IMR-90 (cell line): ENCODE measurements at regions not wholly inside any gene's neighbourhood (a gene's known extent, or its start where the extent isn't known, plus 50 kb on each side); places are given as distances from the start of the nearest gene placed in this dataset.

Experiments used
- ATAC-seq: fragments of 200-7000 bp; cut with Tn5 transposase; 2 replicates; pipeline ENCODE4 v1.9.1; 2020; ENCODE audit warnings: low read depth, mild to moderate bottlenecking, moderate library complexity
- BruUV-seq: library from RNA; stranded (reverse); fragments of 400-500 nt; replicated peaks from 2 replicates; lab custom pipeline; 2021; lab: Mats Ljungman, UMichigan
- CTCF ChIA-PET: fragments of 300-600 bp; formaldehyde crosslinking; extraction: SDS; loops from one replicate; lab custom pipeline; 2021; ENCODE audit warnings: antibody characterized with exemption; lab: Yijun Ruan, JAX
- POLR2A ChIA-PET: fragments of 300-600 bp; sonication (Branson Sonifier 250); formaldehyde crosslinking; loops from one replicate; lab custom pipeline; 2022; ENCODE audit warnings: antibody characterized with exemption; ENCODE audit not compliant: unreplicated experiment; lab: Charles Lee
- DNase-seq: peaks from one replicate; pipeline ENCODE4 v3.0.0; 2013
- H2AFZ ChIP-seq: replicated peaks from 2 replicates; pipeline ENCODE3; 2013; ENCODE audit warnings: low read length, mild to moderate bottlenecking; ENCODE audit not compliant: poor library complexity
- H2AK5ac ChIP-seq: 2 replicates; pipeline ENCODE4 v1.6.1; 2013; ENCODE audit warnings: low read depth, low read length, inconsistent platforms
- H2AK9ac ChIP-seq: replicated peaks from 2 replicates; pipeline ENCODE3; 2013; ENCODE audit warnings: mild to moderate bottlenecking, low read depth, low read length, moderate library complexity; ENCODE audit not compliant: poor library complexity
- H2BK120ac ChIP-seq: 2 replicates; pipeline ENCODE4 v1.6.1; 2013; ENCODE audit warnings: low read depth, low read length, inconsistent platforms
- H2BK15ac ChIP-seq: 3 replicates; pipeline ENCODE4 v1.6.1; 2013; ENCODE audit warnings: low read depth, low read length, inconsistent platforms
- H2BK20ac ChIP-seq: 2 replicates; pipeline ENCODE4 v1.6.1; 2013; ENCODE audit warnings: low read depth, mild to moderate bottlenecking, inconsistent platforms, low read length, moderate library complexity
- H2BK5ac ChIP-seq: 2 replicates; pipeline ENCODE4 v1.6.1; 2013; ENCODE audit warnings: mild to moderate bottlenecking, low read depth, low read length, inconsistent platforms; ENCODE audit not compliant: poor library complexity, severe bottlenecking
- H3K14ac ChIP-seq: replicated peaks from 2 replicates; pipeline ENCODE4 v1.6.1; 2013; ENCODE audit warnings: low read depth, low read length, inconsistent platforms
- H3K18ac ChIP-seq: 2 replicates; pipeline ENCODE4 v1.6.1; 2013; ENCODE audit warnings: low read depth, low read length, control low read depth
- H3K23ac ChIP-seq: 2 replicates; pipeline ENCODE4 v1.6.1; 2013; ENCODE audit warnings: low read depth, low read length, inconsistent platforms
- H3K27ac ChIP-seq: 2 replicates; pipeline ENCODE4 v1.5.1; 2013; ENCODE audit warnings: mild to moderate bottlenecking, control low read depth, low read length; ENCODE audit not compliant: insufficient read depth
- H3K27me3 ChIP-seq: 2 replicates; pipeline ENCODE4 v1.6.1; 2013; ENCODE audit warnings: low read length; ENCODE audit not compliant: control insufficient read depth, insufficient read depth
- H3K36me3 ChIP-seq: 2 replicates; pipeline ENCODE4 v1.6.1; 2013; ENCODE audit warnings: low read length, mixed read lengths; ENCODE audit not compliant: control insufficient read depth, insufficient read depth
- H3K4ac ChIP-seq: 2 replicates; pipeline ENCODE4 v1.6.1; 2013; ENCODE audit warnings: low read depth, low read length, inconsistent platforms
- H3K4me1 ChIP-seq: 2 replicates; pipeline ENCODE4 v1.6.1; 2013; ENCODE audit warnings: low read length, mixed read lengths; ENCODE audit not compliant: control insufficient read depth, insufficient read depth
- H3K4me2 ChIP-seq: 2 replicates; pipeline ENCODE4 v1.6.1; 2013; ENCODE audit warnings: low read depth, mild to moderate bottlenecking, control low read depth, low read length, moderate library complexity
- H3K4me3 ChIP-seq: 2 replicates; pipeline ENCODE4 v1.5.1; 2013; ENCODE audit warnings: low read depth, mild to moderate bottlenecking, control low read depth, low read length, moderate library complexity; ENCODE audit not compliant: insufficient read depth
- H3K56ac ChIP-seq: 2 replicates; pipeline ENCODE4 v1.6.1; 2013; ENCODE audit warnings: low read length, inconsistent platforms; ENCODE audit not compliant: insufficient read depth; ENCODE audit errors: extremely low read depth
- H3K79me1 ChIP-seq, 2 experiments: 2 replicates each; pipeline ENCODE4 v1.6.1; 2013; ENCODE audit warnings: low read length in 2 of 2, inconsistent platforms in 1 of 2, low read depth in 1 of 2
- H3K9ac ChIP-seq: 2 replicates; pipeline ENCODE4 v1.6.1; 2013; ENCODE audit warnings: low read depth, low read length, control low read depth
- H3K9me1 ChIP-seq: 2 replicates; pipeline ENCODE4 v1.6.1; 2013; ENCODE audit warnings: low read length, inconsistent platforms; ENCODE audit not compliant: insufficient read depth
- H3K9me3 ChIP-seq: 2 replicates; pipeline ENCODE4 v1.6.1; 2013; ENCODE audit warnings: low read length; ENCODE audit not compliant: control insufficient read depth, insufficient read depth
- H4K20me1 ChIP-seq: 2 replicates; pipeline ENCODE4 v1.6.1; 2013; ENCODE audit warnings: low read length, inconsistent platforms; ENCODE audit not compliant: insufficient read depth
- H4K5ac ChIP-seq: 2 replicates; pipeline ENCODE4 v1.6.1; 2013; ENCODE audit warnings: mild to moderate bottlenecking, low read depth, low read length, control low read depth
- H4K8ac ChIP-seq, 2 experiments: 2 replicates each; pipeline ENCODE4 v1.6.1; 2013; ENCODE audit warnings: low read depth in 2 of 2, low read length in 2 of 2, control low read depth in 1 of 2, inconsistent platforms in 1 of 2
- H4K91ac ChIP-seq: 2 replicates; pipeline ENCODE4 v1.6.1; 2013; ENCODE audit warnings: low read depth, low read length, inconsistent platforms; ENCODE audit not compliant: insufficient read depth
- BHLHE40 ChIP-seq: fragments of 150-350 bp; IDR thresholded peaks from 2 replicates; pipeline ENCODE4 v1.6.1; 2016; ENCODE audit warnings: mild to moderate bottlenecking, low read depth, low read length
- ELK1 ChIP-seq: fragments of 150-350 bp; IDR thresholded peaks from 2 replicates; pipeline ENCODE4 v1.6.1; 2016; ENCODE audit warnings: low read depth, mild to moderate bottlenecking, low read length, moderate library complexity, borderline replicate concordance
- FOS ChIP-seq: fragments of 150-350 bp; IDR thresholded peaks from 2 replicates; pipeline ENCODE4 v1.6.1; 2016; ENCODE audit warnings: low read depth, low read length
- MAZ ChIP-seq: IDR thresholded peaks from 2 replicates; pipeline ENCODE4 v1.6.1; 2012; ENCODE audit warnings: low read depth, mild to moderate bottlenecking, low read length, improper control_type of control experiment, moderate library complexity, borderline replicate concordance
- MXI1 ChIP-seq: IDR thresholded peaks from 2 replicates; pipeline ENCODE4 v1.6.1; 2012; ENCODE audit warnings: low read depth, mild to moderate bottlenecking, low read length, moderate library complexity, borderline replicate concordance
- NFE2L2 ChIP-seq: fragments of 150-350 bp; IDR thresholded peaks from 2 replicates; pipeline ENCODE4 v1.6.1; 2016; ENCODE audit warnings: low read depth, mild to moderate bottlenecking, low read length
- POLR2A ChIP-seq: IDR thresholded peaks from 2 replicates; pipeline ENCODE4 v1.6.1; 2012; ENCODE audit warnings: mild to moderate bottlenecking, low read depth, low read length
- RCOR1 ChIP-seq: IDR thresholded peaks from 2 replicates; pipeline ENCODE4 v1.6.1; 2012; ENCODE audit warnings: mild to moderate bottlenecking, low read length, improper control_type of control experiment; ENCODE audit not compliant: insufficient replicate concordance
- SMC3 ChIP-seq: fragments of 150-350 bp; IDR thresholded peaks from 2 replicates; pipeline ENCODE4 v1.6.1; 2016; ENCODE audit warnings: low read depth, mild to moderate bottlenecking, antibody characterized with exemption, low read length, moderate library complexity
- dilution Hi-C: fragments of 300-500 bp; cut with HindIII; formaldehyde crosslinking; loops from one replicate; pipeline ENCODE4 v1.14.3; 2018; ENCODE audit warnings: low sequenced_read_pairs; ENCODE audit not compliant: unreplicated experiment
- in situ Hi-C: fragments of 300-500 bp; cut with MboI; formaldehyde crosslinking; loops from 3 replicates; pipeline ENCODE4 v1.14.3; 2019; ENCODE audit warnings: low sequenced_read_pairs, inconsistent platforms, mixed read lengths
- intact Hi-C: fragments of 100-400 bp; cut with micrococcal nuclease; formaldehyde crosslinking; loops from 2 replicates; pipeline ENCODE4 v1.10.0; 2022

- dilution Hi-C loops = no loop called here
- ATAC-seq = no peak
- no TSS peak for BruUV-seq
Measured at GRCh38 chr6:93943661-93944060, 524.3 kb upstream of the EPHA7 start.

More at GRCh38 chr6:93943661-93944060, 524.3 kb upstream of the EPHA7 start:
- Histone ChIP-seq H3K9ac (no peak overlapping the region), H3K79me1 (no peaks in the 10 kb centered on the region), H3K4me3 (no peak overlapping the region), H4K20me1 (no peaks in the 10 kb centered on the region), H2AK9ac (no peak overlapping the region), H2AFZ (no peak overlapping the region), H3K36me3 (no peaks in the 10 kb centered on the region), H2AK5ac (no peak overlapping the region), H3K27ac (no peak overlapping the region), H3K4ac (no peak overlapping the region), H3K14ac (no peak overlapping the region), H4K5ac (no peak overlapping the region), H4K91ac (no peak overlapping the region), H3K9me3 (no peaks in the 10 kb centered on the region; the same call in 1 of the 2 replicates), H3K23ac (no peak overlapping the region), H3K56ac (no peak overlapping the region), H3K4me2 (no peak overlapping the region), H4K8ac (no peak overlapping the region), H2BK5ac (no peak overlapping the region), H2BK15ac (no peak overlapping the region), H3K4me1 (no peaks in the 10 kb centered on the region), H3K18ac (no peak overlapping the region), H3K9me1 (no peaks in the 10 kb centered on the region), H2BK20ac (no peak overlapping the region), H3K27me3 (no peaks in the 10 kb centered on the region), H2BK120ac (no peak overlapping the region)
- intact Hi-C loops = no loop called here
- no peak for TF ChIP-seq FOS
- TF ChIP-seq POLR2A = no peak
- TF ChIP-seq NFE2L2 = no peak
- TF ChIP-seq RCOR1 = no peak
- no peak for TF ChIP-seq SMC3
- no peak for TF ChIP-seq MXI1
- no peak for TF ChIP-seq MAZ
- TF ChIP-seq ELK1 = no peak
- no peak for TF ChIP-seq BHLHE40
- ChIA-PET CTCF (no interaction called here), POLR2A (no interaction called here)
- no peak for DNase-seq
- in situ Hi-C loops = no loop called here
